GM18505 (cell line): ENCODE measurements at regions not wholly inside any gene's neighbourhood (a gene's known extent, or its start where the extent isn't known, plus 50 kb on each side); places are given as distances from the start of the nearest gene placed in this dataset.
"Not testable (repeated sequence)": the region's sequence is repeated elsewhere in the genome, so short reads cannot be mapped to it uniquely, and the experiment has no call there.

Source experiments
- ATAC-seq: cut with Tn5 transposase; IDR thresholded peaks from one replicate; pipeline ENCODE4 v1.9.1; 2021; ENCODE audit not compliant: unreplicated experiment

GRCh38 chr1:120544434-120544833 lies 129.6 kb downstream of the NBPF8 start:
- peak; percentile 81 for ATAC-seq

- ATAC-seq = not testable (repeated sequence)
Measured at GRCh38 chr1:120550335-120550734, 135.5 kb downstream of the NBPF8 start.

- not testable (repeated sequence) for ATAC-seq
Measured at GRCh38 chr1:120552190-120552589, 137.4 kb downstream of the NBPF8 start.

- not testable (repeated sequence) for ATAC-seq
Measured at GRCh38 chr1:120557605-120558302, 142.9 kb downstream of the NBPF8 start.

GRCh38 chr1:120558303-120559060 lies 143.6 kb downstream of the NBPF8 start:
- peak; percentile 84 for ATAC-seq

- ATAC-seq = not testable (repeated sequence)
Measured at GRCh38 chr1:120561767-120562166, 146.9 kb downstream of the NBPF8 start.

- ATAC-seq = not testable (repeated sequence)
Measured at GRCh38 chr1:120565396-120565795, 150.6 kb downstream of the NBPF8 start.

- not testable (repeated sequence) for ATAC-seq
Measured at GRCh38 chr1:120567620-120568019, 152.8 kb downstream of the NBPF8 start.

- not testable (repeated sequence) for ATAC-seq
Measured at GRCh38 chr1:120575201-120575600, 148.5 kb upstream of the NBPF26 start.

- ATAC-seq = not testable (repeated sequence)
Measured at GRCh38 chr1:120582135-120582534, 141.6 kb upstream of the NBPF26 start.

- ATAC-seq = not testable (repeated sequence)
Measured at GRCh38 chr1:120586053-120586452, 137.7 kb upstream of the NBPF26 start.

GRCh38 chr1:120588811-120589210 lies 134.9 kb upstream of the NBPF26 start:
- not testable (repeated sequence) for ATAC-seq

GRCh38 chr1:120591774-120592173 lies 132.0 kb upstream of the NBPF26 start:
- not testable (repeated sequence) for ATAC-seq

GRCh38 chr1:120592943-120593342 lies 130.8 kb upstream of the NBPF26 start:
- not testable (repeated sequence) for ATAC-seq

GRCh38 chr1:120593648-120594047 lies 130.1 kb upstream of the NBPF26 start:
- ATAC-seq = not testable (repeated sequence)

- not testable (repeated sequence) for ATAC-seq
Measured at GRCh38 chr1:120598331-120598951, 125.3 kb upstream of the NBPF26 start.

- ATAC-seq = not testable (repeated sequence)
Measured at GRCh38 chr1:120599511-120599910, 124.2 kb upstream of the NBPF26 start.

- ATAC-seq = not testable (repeated sequence)
Measured at GRCh38 chr1:120600442-120601041, 123.2 kb upstream of the NBPF26 start.

- ATAC-seq = not testable (repeated sequence)
Measured at GRCh38 chr1:120607882-120608281, 115.9 kb upstream of the NBPF26 start.

GRCh38 chr1:120608314-120609014 lies 115.3 kb upstream of the NBPF26 start:
- ATAC-seq = not testable (repeated sequence)
